H9 (cell line): ENCODE measurements at regions not wholly inside any gene's neighbourhood (a gene's known extent, or its start where the extent isn't known, plus 50 kb on each side); places are given as distances from the start of the nearest gene placed in this dataset.

ENCODE experiments used
- DNase-seq: peaks from one replicate; pipeline ENCODE4 v3.0.0-alpha.2; 2017
- H2AFZ ChIP-seq: one replicate; pipeline ENCODE4 v1.6.1; 2013; ENCODE audit warnings: mild to moderate bottlenecking, low read length, control low read depth, moderate library complexity
- H2AK5ac ChIP-seq: 2 replicates; pipeline ENCODE4 v1.6.1; 2013; ENCODE audit warnings: low read length, control low read depth, mixed read lengths; ENCODE audit not compliant: insufficient read length
- H2BK120ac ChIP-seq: one replicate; pipeline ENCODE4 v1.6.1; 2013; ENCODE audit warnings: low read depth, mild to moderate bottlenecking, low read length, control low read depth, inconsistent platforms; ENCODE audit not compliant: poor library complexity, severe bottlenecking
- H2BK12ac ChIP-seq: 2 replicates; pipeline ENCODE4 v1.6.1; 2013; ENCODE audit warnings: low read length, control low read depth, mixed read lengths, low read depth; ENCODE audit not compliant: insufficient read length
- H2BK15ac ChIP-seq: 2 replicates; pipeline ENCODE4 v1.6.1; 2013; ENCODE audit warnings: low read depth, low read length, control low read depth
- H2BK20ac ChIP-seq: one replicate; pipeline ENCODE4 v1.6.1; 2013; ENCODE audit warnings: low read depth, mild to moderate bottlenecking, low read length, control low read depth, inconsistent platforms; ENCODE audit not compliant: poor library complexity, severe bottlenecking
- H2BK5ac ChIP-seq: 2 replicates; pipeline ENCODE4 v1.6.1; 2013; ENCODE audit warnings: low read length, control low read depth, mixed read lengths; ENCODE audit not compliant: insufficient read length
- H3K14ac ChIP-seq: 2 replicates; pipeline ENCODE4 v1.6.1; 2013; ENCODE audit warnings: low read length, control low read depth; ENCODE audit not compliant: insufficient read depth
- H3K18ac ChIP-seq: 2 replicates; pipeline ENCODE4 v1.6.1; 2013; ENCODE audit warnings: low read depth, mild to moderate bottlenecking, mixed read lengths, low read length, control low read depth; ENCODE audit not compliant: insufficient read length
- H3K23ac ChIP-seq: 2 replicates; pipeline ENCODE4 v1.6.1; 2013; ENCODE audit warnings: low read length, control low read depth, mixed read lengths, low read depth; ENCODE audit not compliant: insufficient read length
- H3K23me2 ChIP-seq: 2 replicates; pipeline ENCODE4 v1.6.1; 2013; ENCODE audit warnings: low read depth, mild to moderate bottlenecking, mixed read lengths, low read length, control low read depth; ENCODE audit not compliant: insufficient read length, poor library complexity, severe bottlenecking
- H3K27ac ChIP-seq: 2 replicates; pipeline ENCODE4 v1.5.1; 2013; ENCODE audit warnings: low read length, control low read depth, mixed read lengths, low read depth; ENCODE audit not compliant: insufficient read length
- H3K27me3 ChIP-seq: 2 replicates; pipeline ENCODE4 v1.6.1; 2013; ENCODE audit warnings: low read length, control low read depth, inconsistent platforms; ENCODE audit not compliant: insufficient read depth
- H3K4ac ChIP-seq: 2 replicates; pipeline ENCODE4 v1.6.1; 2013; ENCODE audit warnings: low read depth, mild to moderate bottlenecking, control low read depth, inconsistent platforms, low read length, moderate library complexity
- H3K4me1 ChIP-seq: 2 replicates; pipeline ENCODE4 v1.6.1; 2013; ENCODE audit warnings: low read length, control low read depth, inconsistent platforms; ENCODE audit not compliant: insufficient read depth
- H3K4me2 ChIP-seq: 2 replicates; pipeline ENCODE4 v1.6.1; 2013; ENCODE audit warnings: low read length, control low read depth, mixed read lengths; ENCODE audit not compliant: insufficient read length, insufficient read depth
- H3K56ac ChIP-seq: 2 replicates; pipeline ENCODE4 v1.6.1; 2013; ENCODE audit warnings: low read depth, mild to moderate bottlenecking, mixed read lengths, low read length, control low read depth; ENCODE audit not compliant: insufficient read length
- H3K79me1 ChIP-seq: 2 replicates; pipeline ENCODE4 v1.6.1; 2013; ENCODE audit warnings: low read depth, mild to moderate bottlenecking, moderate library complexity, low read length, control low read depth, inconsistent platforms; ENCODE audit not compliant: insufficient read depth, poor library complexity, severe bottlenecking
- H3K79me2 ChIP-seq: 2 replicates; pipeline ENCODE4 v1.6.1; 2013; ENCODE audit warnings: low read length, control low read depth, inconsistent platforms; ENCODE audit not compliant: insufficient read depth
- H3K9ac ChIP-seq: 2 replicates; pipeline ENCODE4 v1.6.1; 2013; ENCODE audit warnings: low read length, control low read depth, mixed read lengths; ENCODE audit not compliant: insufficient read length; ENCODE audit errors: extremely low read depth
- H3K9me3 ChIP-seq: one replicate; pipeline ENCODE4 v1.6.1; 2013; ENCODE audit warnings: low read depth, low read length, inconsistent platforms; ENCODE audit not compliant: control insufficient read depth
- H3T11ph ChIP-seq: one replicate; pipeline ENCODE4 v1.6.1; 2013; ENCODE audit warnings: mild to moderate bottlenecking, low read length, control low read depth, inconsistent platforms
- H4K20me1 ChIP-seq: one replicate; pipeline ENCODE4 v1.6.1; 2013; ENCODE audit not compliant: control insufficient read depth, insufficient read length, insufficient read depth
- H4K5ac ChIP-seq: 2 replicates; pipeline ENCODE4 v1.6.1; 2013; ENCODE audit warnings: low read depth, mild to moderate bottlenecking, mixed read lengths, low read length, control low read depth; ENCODE audit not compliant: insufficient read length
- H4K8ac ChIP-seq: replicated peaks from 2 replicates; pipeline ENCODE4 v1.6.1; 2013; ENCODE audit warnings: low read length, control low read depth, mixed read lengths, low read depth; ENCODE audit not compliant: insufficient read length
- H4K91ac ChIP-seq: 2 replicates; pipeline ENCODE4 v1.6.1; 2013; ENCODE audit warnings: low read depth, mild to moderate bottlenecking, moderate library complexity, mixed read lengths, low read length, control low read depth; ENCODE audit not compliant: insufficient read length
- H3K27ac Mint-ChIP-seq, 3 experiments: 2 replicates in 2 of 3; 3 replicates in 1 of 3; pipeline ENCODE4 v1.8.0; 2020 to 2021; ENCODE audit warnings: mixed read lengths in 3 of 3, mild to moderate bottlenecking in 1 of 3, moderate library complexity in 1 of 3
- H3K27me3 Mint-ChIP-seq: 2 replicates; pipeline ENCODE4 v1.8.0; 2021; ENCODE audit warnings: low read depth, mild to moderate bottlenecking, moderate library complexity, mixed read lengths
- H3K36me3 Mint-ChIP-seq, 3 experiments: 2 replicates in 2 of 3; 3 replicates in 1 of 3; pipeline ENCODE4 v1.8.0; 2020 to 2021; ENCODE audit warnings: low read depth in 3 of 3, mixed read lengths in 3 of 3; ENCODE audit not compliant: insufficient read depth in 1 of 3
- H3K4me1 Mint-ChIP-seq, 2 experiments: 2 replicates each; pipeline ENCODE4 v1.8.0; 2020; ENCODE audit warnings: mixed read lengths in 2 of 2
- H3K4me3 Mint-ChIP-seq, 2 experiments: 2 replicates in 1 of 2; 3 replicates in 1 of 2; pipeline ENCODE4 v1.8.0; 2020 to 2021; ENCODE audit warnings: mild to moderate bottlenecking in 2 of 2, mixed read lengths in 2 of 2, moderate library complexity in 1 of 2
- H3K9me3 Mint-ChIP-seq, 2 experiments: 2 replicates in 1 of 2; 3 replicates in 1 of 2; pipeline ENCODE4 v1.8.0; 2020; ENCODE audit warnings: mild to moderate bottlenecking in 2 of 2, mixed read lengths in 2 of 2, moderate library complexity in 1 of 2
- CTCF ChIP-seq: fragments of 200-600 bp; sonication (generic); conservative IDR thresholded peaks from 3 replicates; pipeline ENCODE4 v1.8.0; 2021; ENCODE audit warnings: antibody characterized with exemption, mild to moderate bottlenecking
- WGBS: extraction: QIAGEN DNeasy Blood & Tissue Kit; methylation state at CpG from one replicate; pipeline ENCODE4 v1.1.7; 2013; ENCODE audit warnings: missing lambda C conversion rate, low lambda C conversion rate, mixed read lengths; ENCODE audit not compliant: insufficient read length; ENCODE audit errors: extremely low coverage; 5-methylcytosine and 5-hydroxymethylcytosine counted together

- Histone ChIP-seq H3K18ac (no peak overlapping the region), H4K20me1 (no peaks in the 10 kb centered on the region), H3K4ac (no peak overlapping the region), H3K14ac (no peak overlapping the region), H2BK12ac (no peak overlapping the region), H3T11ph (no peak overlapping the region), H3K9me3 (no peaks in the 10 kb centered on the region), H4K91ac (no peak overlapping the region), H2BK120ac (no peak overlapping the region), H2BK5ac (no peak overlapping the region), H3K79me2 (no peaks in the 10 kb centered on the region), H2BK20ac (no peak overlapping the region), H2AK5ac (no peak overlapping the region), H3K56ac (no peak overlapping the region), H3K23ac (no peak overlapping the region), H3K27me3 (no peaks in the 10 kb centered on the region), H4K5ac (no peak overlapping the region), H3K9ac (no peak overlapping the region), H3K23me2 (no peaks in the 10 kb centered on the region), H3K4me1 (no peaks in the 10 kb centered on the region), H2AFZ (no peak overlapping the region), H2BK15ac (no peak overlapping the region), H4K8ac (no peak overlapping the region), H3K27ac (no peak overlapping the region), H3K79me1 (no peaks in the 10 kb centered on the region), H3K4me2 (no peak overlapping the region)
- H3K36me3 Mint-ChIP-seq = no peaks in the 10 kb centered on the region; a peak in 1 of 7 replicates
- TF ChIP-seq CTCF = no peak
- peaks cover 0 to 5% of the 10 kb centered on the region in 2 experiments; a peak in 2 of 4 replicates for H3K4me1 Mint-ChIP-seq
- no peak for DNase-seq
- WGBS = no CpG with 5 or more reads among the region's 1 CpG
- no peaks in the 10 kb centered on the region; a peak in 1 of 5 replicates for H3K9me3 Mint-ChIP-seq
- H3K27ac Mint-ChIP-seq = no peak overlapping the region
- H3K27me3 Mint-ChIP-seq = no peaks in the 10 kb centered on the region
- H3K4me3 Mint-ChIP-seq = no peak overlapping the region
Observed at GRCh38 chr21:28540514-28540913, 452.2 kb downstream of the LTN1 start.
